Stimulated activated CD8-positive, alpha-beta memory T cell treated with anti-CD3 and anti-CD28 coated beads, Interleukin-4, amount 100 ng/mL, for 24 hours (primary cell): ENCODE measurements at regions not wholly inside any gene's neighbourhood (a gene's known extent, or its start where the extent isn't known, plus 50 kb on each side); places are given as distances from the start of the nearest gene placed in this dataset.
"Not testable (repeated sequence)": the region's sequence is repeated elsewhere in the genome, so short reads cannot be mapped to it uniquely, and the experiment has no call there.

Experiments used
- DNase-seq: peaks from one replicate; pipeline ENCODE4 v3.0.0-alpha.2; 2020; ENCODE audit warnings: low read depth

- DNase-seq: no peak
Measured at GRCh38 chr1:199791495-199791894, 236.0 kb upstream of the NR5A2 start.

- DNase-seq: no peak
Measured at GRCh38 chr1:199792874-199793273, 234.6 kb upstream of the NR5A2 start.

DNA sequence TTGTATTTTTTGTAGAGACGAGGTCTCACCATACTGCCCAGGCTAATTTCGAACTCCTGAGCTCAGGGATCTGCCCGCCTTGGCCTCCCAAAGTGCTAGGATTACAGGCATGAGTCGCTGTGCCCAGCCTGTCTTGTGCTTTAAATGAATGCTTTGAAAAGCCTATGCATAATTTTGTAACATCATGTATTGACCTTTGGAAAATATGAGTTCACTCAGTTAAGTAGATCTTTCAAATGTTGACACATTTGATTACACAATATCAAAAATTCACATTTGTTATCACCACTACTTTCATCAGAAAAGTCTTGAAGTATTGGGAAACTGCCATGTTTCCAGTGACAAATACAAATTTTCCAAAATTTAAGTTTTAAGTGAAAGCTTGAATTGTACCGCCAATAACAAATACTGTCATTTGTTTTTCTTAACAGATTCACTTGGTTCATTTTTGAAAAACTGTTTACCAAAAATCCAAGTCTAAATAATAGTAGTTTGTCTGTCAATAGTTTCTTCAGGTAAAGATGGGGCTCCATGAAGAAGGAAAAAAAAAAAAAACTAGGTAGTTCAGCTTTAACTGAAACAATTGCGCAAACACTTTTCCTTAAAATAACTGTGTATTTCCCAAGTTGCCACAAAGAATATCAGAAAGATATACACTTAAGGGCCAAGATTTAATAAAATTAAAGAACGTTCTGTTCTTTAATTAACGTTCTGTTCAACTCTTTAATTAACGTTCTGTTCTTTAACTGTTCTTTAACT is 233.2 kb upstream of the NR5A2 start:
- DNase-seq: no peak

GRCh38 chr1:199799116-199799515 is 228.4 kb upstream of the NR5A2 start:
- DNase-seq: no peak

- DNase-seq: no peak
Measured at GRCh38 chr1:199804526-199804925, 223.0 kb upstream of the NR5A2 start.

DNA sequence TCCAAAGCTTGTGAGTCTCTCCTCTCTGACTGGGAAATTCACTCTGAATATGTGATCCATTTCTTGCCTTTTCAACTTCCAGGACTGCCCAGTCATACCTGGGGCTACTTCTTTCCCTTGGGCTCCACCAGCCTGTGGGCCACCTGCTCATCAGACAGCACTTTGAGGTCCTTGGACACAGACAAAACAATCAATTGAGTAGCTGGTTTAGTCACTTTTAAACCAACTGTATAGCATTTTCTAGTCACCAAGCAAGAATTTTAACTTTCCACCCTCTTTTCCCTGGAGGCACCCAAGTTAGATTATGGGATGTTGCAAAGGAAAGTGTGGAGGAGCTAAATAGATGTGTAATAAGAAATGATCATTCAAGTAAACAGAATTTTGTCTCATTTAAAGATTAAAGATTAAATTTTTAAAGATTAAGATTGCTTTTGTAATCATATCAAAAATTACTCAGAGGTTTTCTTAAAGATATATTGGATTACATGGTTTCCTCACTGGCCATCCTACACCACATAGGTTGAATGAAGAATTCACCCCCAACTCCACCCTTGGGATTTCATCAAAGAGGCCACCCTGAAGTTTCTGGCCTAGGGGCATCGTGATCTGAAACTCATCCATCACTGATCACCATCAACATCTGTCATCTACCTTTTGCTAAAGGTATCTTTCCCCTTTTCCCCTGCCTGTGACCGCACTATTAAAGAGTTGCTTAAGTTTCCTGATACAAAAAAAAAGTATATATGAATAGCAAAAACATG is 219.2 kb upstream of the NR5A2 start:
- DNase-seq: no peak

GRCh38 chr1:199809311-199809710 is 218.2 kb upstream of the NR5A2 start:
- DNase-seq: no peak

DNA sequence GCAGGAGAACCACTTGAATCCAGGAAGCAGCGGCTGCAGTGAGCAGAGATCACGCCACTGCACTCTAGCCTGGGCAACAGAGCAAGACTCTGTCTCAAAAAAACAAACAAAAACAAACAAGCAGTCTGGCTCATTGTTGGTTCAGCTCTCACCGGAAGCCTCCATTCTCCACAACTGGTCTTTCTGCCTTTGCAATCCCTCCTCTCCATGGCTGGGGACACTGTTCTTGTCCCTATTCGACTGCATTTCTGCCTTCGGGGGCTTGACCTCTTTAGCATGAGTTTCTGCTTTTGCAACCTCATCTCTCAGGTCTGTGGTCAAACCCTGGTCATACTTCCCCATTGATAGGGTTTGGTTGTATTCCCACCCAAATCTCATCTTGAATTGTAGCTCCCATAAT is 216.3 kb upstream of the NR5A2 start:
- no peak for DNase-seq

GRCh38 chr1:199813198-199813597 is 214.3 kb upstream of the NR5A2 start:
- DNase-seq: no peak

DNA sequence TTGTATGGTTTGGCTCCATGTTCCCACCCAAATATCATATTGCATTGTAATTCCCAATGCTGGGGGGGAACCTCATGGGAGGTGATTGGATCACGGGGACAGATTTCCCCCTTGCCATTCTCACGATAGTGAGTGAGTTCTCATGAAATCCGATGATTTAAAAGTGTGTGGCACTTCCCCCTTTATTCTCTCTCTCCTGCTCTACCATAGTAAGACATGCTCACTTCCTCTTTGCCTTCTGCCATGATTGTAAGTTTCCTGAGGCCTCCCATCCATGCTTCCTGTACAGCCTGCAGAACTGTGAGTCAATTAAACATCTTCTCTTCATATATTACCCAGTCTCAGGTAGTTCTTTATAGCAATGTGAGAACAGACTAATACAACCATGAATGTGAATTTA is 211.6 kb upstream of the NR5A2 start:
- DNase-seq: no peak

DNA sequence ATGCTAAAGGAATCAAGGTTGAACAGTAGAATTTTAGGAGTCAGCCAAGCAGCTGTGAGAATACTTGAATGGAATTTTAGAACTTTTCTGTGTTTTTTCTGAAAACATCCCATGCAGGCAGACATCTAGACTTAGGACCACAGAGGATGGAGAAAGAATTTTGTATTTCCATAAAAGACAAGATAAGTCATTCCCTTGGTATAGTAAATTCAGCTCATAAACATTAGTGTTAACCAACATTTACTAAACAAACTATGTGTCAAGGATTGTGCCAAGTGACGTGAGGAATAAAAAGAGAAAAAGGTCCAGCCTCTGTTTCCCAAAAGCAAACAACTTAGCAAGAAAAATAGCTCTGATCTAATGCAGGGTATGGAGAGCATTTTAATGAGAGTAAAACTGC is 210.2 kb upstream of the NR5A2 start:
- no peak for DNase-seq

DNA sequence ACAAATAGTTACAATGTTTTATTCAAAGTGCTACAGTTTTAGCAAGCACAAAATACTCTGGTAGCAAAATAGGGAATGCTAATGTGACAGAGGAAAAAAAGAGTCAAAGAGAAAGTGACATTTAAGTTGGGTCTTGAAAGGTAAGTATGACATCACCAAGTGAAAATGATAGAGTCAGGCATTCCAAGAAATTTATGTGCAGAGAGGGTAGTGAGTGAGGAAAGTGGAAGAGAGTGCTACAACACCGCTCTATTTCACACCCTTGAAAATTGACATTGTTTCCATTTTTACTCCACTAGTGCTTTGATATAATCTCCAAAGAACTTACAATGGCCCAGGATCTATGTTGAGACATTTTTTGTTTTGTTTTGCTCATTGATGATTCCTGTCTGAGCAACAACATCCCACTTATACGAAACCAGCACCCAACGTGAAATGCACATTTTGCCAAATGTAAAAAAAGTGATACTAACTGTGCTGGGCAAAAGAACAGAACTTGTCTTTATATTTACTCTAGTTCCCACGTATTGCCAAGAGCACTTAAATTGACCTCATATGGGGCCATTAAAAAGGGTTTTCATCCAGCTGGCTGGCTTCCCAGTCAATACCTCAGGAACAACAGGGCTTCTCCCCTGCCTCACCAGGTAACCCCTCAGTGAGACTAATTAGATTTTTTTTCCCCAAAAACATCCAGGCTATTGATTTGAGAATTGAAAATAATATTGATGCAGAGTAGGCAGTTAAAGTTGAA is 206.3 kb upstream of the NR5A2 start:
- DNase-seq: no peak

GRCh38 chr1:199832451-199832850 is 195.1 kb upstream of the NR5A2 start:
- DNase-seq: no peak

GRCh38 chr1:199834711-199835110 is 192.8 kb upstream of the NR5A2 start:
- no peak for DNase-seq

DNA sequence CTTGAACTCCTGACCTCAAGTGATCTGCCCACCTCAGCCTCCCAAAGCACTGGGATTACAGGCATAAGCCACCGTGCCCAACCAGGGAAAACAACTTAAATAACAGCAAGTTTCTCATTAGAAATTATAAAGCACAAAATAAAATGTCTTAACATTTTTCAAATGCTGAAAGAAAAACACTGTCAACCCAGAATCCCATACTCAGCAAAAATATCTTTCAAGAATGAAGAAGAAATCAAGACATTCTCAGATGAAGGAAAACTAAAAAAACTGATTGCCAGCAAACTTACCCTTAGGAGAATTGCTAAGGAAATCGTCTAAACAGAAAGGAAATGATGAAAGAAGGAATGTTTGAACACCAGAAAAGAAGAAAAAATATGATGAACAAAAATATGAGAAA is 191.1 kb upstream of the NR5A2 start:
- no peak for DNase-seq

- DNase-seq: no peak
Measured at GRCh38 chr1:199837321-199837720, 190.2 kb upstream of the NR5A2 start.

DNA sequence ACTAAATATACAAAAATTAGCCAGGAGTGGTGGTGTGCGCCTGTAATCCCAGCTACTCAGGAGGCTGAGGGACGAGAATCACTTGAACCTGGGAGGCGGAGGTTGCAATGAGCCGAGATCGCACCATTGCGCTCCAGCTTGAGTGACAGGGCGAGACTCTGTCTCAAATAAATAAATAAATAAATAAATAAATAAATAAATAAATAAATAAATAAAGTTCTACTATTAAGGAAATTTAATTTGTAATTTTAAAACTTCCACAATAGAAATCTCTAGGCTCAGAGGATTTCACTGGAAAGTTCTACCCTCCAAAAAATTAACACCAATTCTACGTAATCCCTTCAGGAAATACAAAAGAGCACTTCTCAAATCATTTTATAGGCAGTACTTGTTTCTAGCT is 187.9 kb upstream of the NR5A2 start:
- DNase-seq: not testable (repeated sequence)

DNA sequence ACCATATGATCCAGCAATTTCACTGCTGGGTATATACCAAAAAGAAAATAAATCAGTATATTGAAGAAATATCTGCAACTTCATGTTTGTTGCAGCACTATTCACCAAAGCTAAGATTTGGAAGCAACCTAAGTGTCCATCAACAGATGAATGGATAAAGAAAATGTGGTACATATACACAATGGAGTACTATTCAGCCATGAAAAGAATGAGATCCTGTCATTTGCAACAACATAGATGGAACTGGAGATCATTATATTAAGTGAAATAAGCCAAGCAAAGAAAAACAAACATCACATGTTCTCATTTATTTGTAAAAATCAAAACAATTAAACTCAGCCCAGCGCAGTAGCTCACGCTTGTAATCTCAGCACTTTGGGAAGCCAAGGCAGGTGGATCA is 184.4 kb upstream of the NR5A2 start:
- not testable (repeated sequence) for DNase-seq

GRCh38 chr1:199843861-199844260 is 183.6 kb upstream of the NR5A2 start:
- DNase-seq: no peak

GRCh38 chr1:199847021-199847420 is 180.5 kb upstream of the NR5A2 start:
- DNase-seq: no peak

DNA sequence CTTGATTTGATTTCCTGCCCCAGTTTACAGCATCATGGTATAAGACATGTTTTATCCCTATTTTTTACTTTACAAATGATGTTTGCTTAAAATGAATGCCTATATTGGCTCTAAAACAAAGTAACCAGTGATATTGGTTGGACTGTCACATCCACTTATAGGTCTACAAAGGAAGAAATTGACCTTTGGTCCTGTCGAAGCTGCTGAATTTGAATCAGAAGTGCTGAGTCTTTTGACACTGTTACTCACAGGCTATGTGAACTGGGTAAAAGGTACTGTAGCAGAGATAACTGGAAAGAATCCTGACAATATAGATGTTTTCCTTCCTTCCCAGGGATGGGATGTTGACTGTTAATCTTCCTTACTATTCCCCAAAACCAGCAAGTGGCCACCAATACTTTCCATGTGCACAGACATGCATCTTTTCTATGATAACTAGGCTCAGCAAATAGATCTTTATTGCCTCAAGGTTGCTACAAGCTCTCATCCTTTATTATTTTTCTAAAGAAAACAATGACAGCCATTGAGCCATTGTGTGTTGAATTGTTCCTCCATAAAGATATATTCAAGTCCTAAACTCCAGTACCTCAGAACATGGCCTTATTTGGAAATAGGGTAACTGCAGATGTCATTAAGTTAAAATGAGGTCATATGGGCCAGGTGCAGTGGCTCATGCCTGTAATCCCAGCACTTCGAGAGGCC is 175.9 kb upstream of the NR5A2 start:
- no peak for DNase-seq

GRCh38 chr1:199854686-199855321 is 172.7 kb upstream of the NR5A2 start:
- DNase-seq: no peak
